ENCODE measurements at regions not wholly inside any gene's neighbourhood (a gene's known extent, or its start where the extent isn't known, plus 50 kb on each side); places are given as distances from the start of the nearest gene placed in this dataset.
"Not testable (repeated sequence)": the region's sequence is repeated elsewhere in the genome, so short reads cannot be mapped to it uniquely, and the experiment has no call there.

GRCh38 chr2:16379901-16380300 is 285.7 kb downstream of the CYRIA start:
- not testable (repeated sequence) for TF ChIP-seq ZFP3 (CRISPR knock-in tag; IDR thresholded peaks at IDR 0.05); TOX (CRISPR knock-in tag; IDR thresholded peaks at IDR 0.05; ENCODE audit: borderline replicate concordance); PATZ1 (CRISPR knock-in tag; IDR thresholded peaks at IDR 0.05; ENCODE audit: borderline replicate concordance); GLIS3 (CRISPR knock-in tag; IDR thresholded peaks at IDR 0.05); POU6F1 (CRISPR knock-in tag; IDR thresholded peaks at IDR 0.05; ENCODE audit: borderline replicate concordance, low read depth); OSR1 (CRISPR knock-in tag; IDR thresholded peaks at IDR 0.05); ZNF8 (CRISPR knock-in tag; IDR thresholded peaks at IDR 0.05); TCF4 (CRISPR knock-in tag; IDR thresholded peaks at IDR 0.05; ENCODE audit: borderline replicate concordance); SNAI2 (CRISPR knock-in tag; IDR thresholded peaks at IDR 0.05); ARNTL (CRISPR knock-in tag; IDR thresholded peaks at IDR 0.05; ENCODE audit: borderline replicate concordance, low read depth); ZNF565 (CRISPR knock-in tag; conservative IDR thresholded peaks at IDR 0.05; ENCODE audit: low read depth); PPARA (CRISPR knock-in tag; IDR thresholded peaks at IDR 0.05; ENCODE audit: borderline replicate concordance); ESRRG (CRISPR knock-in tag; IDR thresholded peaks at IDR 0.05)
